B cell (primary cell): ENCODE measurements at regions not wholly inside any gene's neighbourhood (a gene's known extent, or its start where the extent isn't known, plus 50 kb on each side); places are given as distances from the start of the nearest gene placed in this dataset.

ENCODE experiments used
- ATAC-seq: fragments of 200-7000 bp; cut with Tn5 transposase; one replicate; pipeline ENCODE4 v1.10.0; 2021; ENCODE audit warnings: low read depth, mild to moderate bottlenecking, moderate number of reproducible peaks, moderate library complexity
- CTCF ChIA-PET: fragments of 350-600 bp; sonication (Branson Sonifier 250); formaldehyde crosslinking; loops from one replicate; lab custom pipeline; 2021; ENCODE audit warnings: antibody characterized with exemption, inconsistent platforms; lab: Charles Lee
- POLR2A ChIA-PET: fragments of 350-600 bp; sonication (Branson Sonifier 250); formaldehyde crosslinking; loops from one replicate; lab custom pipeline; 2021; ENCODE audit warnings: antibody characterized with exemption; lab: Charles Lee
- DNase-seq: peaks from one replicate; pipeline ENCODE4 v3.0.0; 2013
- H2AFZ ChIP-seq: 2 replicates; pipeline ENCODE4 v1.6.1; 2012; ENCODE audit warnings: mild to moderate bottlenecking, low read depth, low read length; ENCODE audit not compliant: insufficient read depth, poor library complexity, severe bottlenecking
- H3K27ac ChIP-seq, 2 donors: 1 replicate in 1 of 2; 2 replicates in 1 of 2; pipeline ENCODE4 v1.5.1; 2012 to 2013; ENCODE audit warnings: low read length in 2 of 2, mild to moderate bottlenecking in 2 of 2, moderate library complexity in 1 of 2
- H3K27me3 ChIP-seq, 4 experiments: fragments of 200-600 bp in 1 of 4; sonication (generic) in 1 of 4; replicated peaks in 1 of 4; 1 replicate in 2 of 4; 2 replicates in 2 of 4; pipeline versions ENCODE4 v1.6.1 to v1.7.0; 2013 to 2016; ENCODE audit warnings: low read length in 3 of 4, mild to moderate bottlenecking in 2 of 4, mixed read lengths in 1 of 4, moderate library complexity in 1 of 4; ENCODE audit not compliant: insufficient read depth in 4 of 4, control insufficient read depth in 3 of 4; ENCODE audit errors: control extremely low read depth in 1 of 4
- H3K36me3 ChIP-seq, 2 experiments: replicated peaks in 1 of 2; 1 replicate in 1 of 2; 2 replicates in 1 of 2; pipeline versions ENCODE4 v1.6.1 to v1.7.1; 2013; ENCODE audit warnings: low read length in 1 of 2; ENCODE audit not compliant: insufficient read depth in 2 of 2, control insufficient read depth in 1 of 2; ENCODE audit errors: control extremely low read depth in 1 of 2, extremely low read depth in 1 of 2
- H3K4me1 ChIP-seq, 2 donors: fragments of 200-600 bp in 1 of 2; sonication (generic) in 1 of 2; 1 replicate in 1 of 2; 2 replicates in 1 of 2; pipeline versions ENCODE4 v1.5.1 to v1.6.1; 2013 to 2017; ENCODE audit warnings: low read length in 2 of 2; ENCODE audit not compliant: control insufficient read depth in 2 of 2, insufficient read depth in 2 of 2
- H3K4me2 ChIP-seq: replicated peaks from 2 replicates; pipeline ENCODE3; 2012; ENCODE audit warnings: mild to moderate bottlenecking, low read depth, low read length; ENCODE audit not compliant: poor library complexity, severe bottlenecking
- H3K4me3 ChIP-seq, 5 experiments: fragments of 200-600 bp in 1 of 5; sonication (generic) in 1 of 5; 1 replicate in 3 of 5; 2 replicates in 2 of 5; pipeline versions ENCODE4 v1.5.1 to v1.7.0; 2011 to 2016; ENCODE audit warnings: low read length in 4 of 5, mild to moderate bottlenecking in 4 of 5, low read depth in 2 of 5, control low read depth in 1 of 5, moderate library complexity in 1 of 5; ENCODE audit not compliant: insufficient read depth in 1 of 5; ENCODE audit errors: control extremely low read depth in 1 of 5, extremely low read depth in 1 of 5
- H3K79me2 ChIP-seq: fragments of 200-600 bp; sonication (generic); one replicate; pipeline ENCODE4 v1.6.0; 2016; ENCODE audit warnings: low read length; ENCODE audit not compliant: control insufficient read depth, insufficient read depth
- H3K9ac ChIP-seq: fragments of 200-600 bp; sonication (generic); 2 replicates; pipeline ENCODE4 v1.6.1; 2017; ENCODE audit warnings: mild to moderate bottlenecking, low read length, moderate library complexity
- H3K9me3 ChIP-seq, 3 donors: one replicate each; pipeline versions ENCODE4 v1.6.1 to v1.7.1; 2013; ENCODE audit warnings: low read length in 2 of 3; ENCODE audit not compliant: control insufficient read depth in 2 of 3, insufficient read depth in 1 of 3; ENCODE audit errors: control extremely low read depth in 1 of 3
- H4K20me1 ChIP-seq: 2 replicates; pipeline ENCODE4 v1.6.0; 2012; ENCODE audit warnings: mild to moderate bottlenecking, low read length; ENCODE audit not compliant: insufficient read depth, control insufficient read depth, poor library complexity, severe bottlenecking
- H3K27ac Mint-ChIP-seq: one replicate; pipeline ENCODE4 v1.8.0; 2021; ENCODE audit warnings: mixed read lengths
- H3K27me3 Mint-ChIP-seq: one replicate; pipeline ENCODE4 v1.8.0; 2021; ENCODE audit warnings: mixed read lengths
- H3K4me1 Mint-ChIP-seq: one replicate; pipeline ENCODE4 v1.8.0; 2021; ENCODE audit warnings: mixed read lengths
- H3K4me3 Mint-ChIP-seq: one replicate; pipeline ENCODE4 v1.8.0; 2021; ENCODE audit warnings: mixed read lengths
- H3K9me3 Mint-ChIP-seq: one replicate; pipeline ENCODE4 v1.8.0; 2022; ENCODE audit warnings: mixed read lengths; ENCODE audit not compliant: insufficient read depth
- CTCF ChIP-seq: fragments of 200-600 bp; IDR thresholded peaks from one replicate; pipeline ENCODE4 v1.8.0; 2022; ENCODE audit warnings: antibody characterized with exemption, mild to moderate bottlenecking
- EZH2 ChIP-seq: IDR thresholded peaks from 2 replicates; pipeline ENCODE4 v1.6.1; 2012; ENCODE audit warnings: borderline replicate concordance, low read depth, mild to moderate bottlenecking, moderate library complexity, low read length; ENCODE audit not compliant: insufficient read depth, poor library complexity, severe bottlenecking
- WGBS: methylation state at CpG from one replicate; pipeline ENCODE4 v1.1.5; 2013; ENCODE audit warnings: missing lambda C conversion rate; ENCODE audit not compliant: insufficient coverage; 5-methylcytosine and 5-hydroxymethylcytosine counted together
- intact Hi-C: fragments of 100-400 bp; cut with micrococcal nuclease; formaldehyde crosslinking; loops from one replicate; pipeline ENCODE4 v1.10.0; 2022

GRCh38 chr7:142334236-142334635 lies 76.4 kb upstream of the PRSS58 start:
- Histone ChIP-seq H3K4me2 (no peak overlapping the region), H3K27ac (no peak overlapping the region), H2AFZ (no peak overlapping the region), H3K9me3 (no peaks in the 10 kb centered on the region), H3K27me3 (no peaks in the 10 kb centered on the region), H4K20me1 (no peaks in the 10 kb centered on the region), H3K79me2 (no peaks in the 10 kb centered on the region), H3K9ac (no peak overlapping the region), H3K36me3 (no peaks in the 10 kb centered on the region), H3K4me1 (no peaks in the 10 kb centered on the region), H3K4me3 (no peak overlapping the region)
- intact Hi-C loops = no loop called here
- DNase-seq (no peak), ATAC-seq (no peak)
- Mint-ChIP-seq H3K9me3 (no peaks in the 10 kb centered on the region), H3K4me1 (no peaks in the 10 kb centered on the region), H3K27me3 (peaks cover 3% of the 10 kb centered on the region), H3K27ac (no peak overlapping the region), H3K4me3 (no peak overlapping the region)
- POLR2A ChIA-PET = no interaction called here
- CTCF ChIA-PET = no interaction called here
- WGBS = 100% methylated on average over 1 of the region's 2 CpGs
- no peak for TF ChIP-seq CTCF
- TF ChIP-seq EZH2 = no peak

DNA sequence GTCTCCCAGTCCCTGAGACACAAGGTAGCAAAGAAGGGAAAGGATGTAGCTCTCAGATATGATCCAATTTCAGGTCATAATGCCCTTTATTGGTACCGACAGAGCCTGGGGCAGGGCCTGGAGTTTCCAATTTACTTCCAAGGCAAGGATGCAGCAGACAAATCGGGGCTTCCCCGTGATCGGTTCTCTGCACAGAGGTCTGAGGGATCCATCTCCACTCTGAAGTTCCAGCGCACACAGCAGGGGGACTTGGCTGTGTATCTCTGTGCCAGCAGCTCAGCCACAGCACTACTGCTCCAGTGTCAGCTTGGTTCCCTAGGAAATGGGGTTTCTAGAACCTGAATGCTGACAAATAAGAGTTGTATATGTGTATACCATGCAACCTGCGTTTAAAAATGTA lies 74.6 kb upstream of the PRSS58 start:
- Mint-ChIP-seq H3K27me3 (peaks cover 13% of the 10 kb centered on the region), H3K27ac (no peak overlapping the region), H3K4me1 (no peaks in the 10 kb centered on the region), H3K4me3 (no peak overlapping the region), H3K9me3 (no peaks in the 10 kb centered on the region)
- Histone ChIP-seq H4K20me1 (no peaks in the 10 kb centered on the region), H3K4me2 (no peak overlapping the region), H3K79me2 (no peaks in the 10 kb centered on the region), H3K27ac (no peak overlapping the region), H3K9me3 (no peaks in the 10 kb centered on the region), H3K4me3 (no peak overlapping the region), H3K4me1 (no peaks in the 10 kb centered on the region), H3K27me3 (peaks cover 0 to 2% (median under 1%) of the 10 kb centered on the region in 4 experiments), H3K9ac (no peak overlapping the region), H3K36me3 (no peaks in the 10 kb centered on the region), H2AFZ (no peak overlapping the region)
- CTCF ChIA-PET = interaction anchor here (1.3 kb wide), 1 partner anchor 8 kb away, joined by 3 read pairs; no protein-coding TSS in a partner anchor
- no peak for DNase-seq
- no peak for TF ChIP-seq EZH2
- no peak for TF ChIP-seq CTCF
- intact Hi-C loops = no loop called here
- ATAC-seq = no peak
- POLR2A ChIA-PET = no interaction called here
- WGBS = 98% methylated on average over 5 of the region's 6 CpGs
